ENCODE measurements at regions not wholly inside any gene's neighbourhood (a gene's known extent, or its start where the extent isn't known, plus 50 kb on each side); places are given as distances from the start of the nearest gene placed in this dataset.

DNA sequence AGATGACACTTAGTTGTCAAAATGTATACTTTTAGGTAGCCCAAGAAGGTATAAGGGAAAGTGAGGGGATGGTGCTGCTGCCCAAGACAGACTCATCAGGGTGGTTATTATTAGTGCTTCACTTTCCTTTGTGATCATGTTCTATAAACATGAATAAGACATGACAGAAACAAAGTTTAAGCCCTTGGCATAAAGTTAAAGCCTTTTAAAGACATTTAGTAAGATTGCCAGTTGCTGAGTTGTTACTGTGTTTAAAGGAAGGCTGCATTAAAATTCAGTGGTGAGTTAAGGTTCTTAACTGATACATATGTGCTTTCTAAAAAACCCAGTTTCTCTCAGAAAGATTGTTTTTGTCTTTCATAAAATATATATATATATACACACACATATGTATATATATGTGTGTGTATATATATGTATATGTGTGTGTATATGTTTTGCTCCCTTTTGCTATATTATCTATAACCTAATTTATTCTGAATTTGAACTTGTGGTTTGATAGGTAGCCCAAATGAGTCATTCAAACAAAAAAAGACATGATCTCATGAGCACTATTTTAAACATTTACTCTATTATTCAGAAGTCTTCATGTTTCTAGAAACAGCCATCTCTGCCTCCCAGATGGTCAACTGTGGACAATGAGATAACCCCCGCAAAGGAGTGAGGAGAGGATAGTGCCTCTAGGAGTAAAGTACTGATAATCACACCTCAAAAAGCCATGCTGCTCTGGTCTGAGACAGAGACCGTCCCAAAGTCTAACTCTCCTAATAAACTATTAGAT is 98.1 kb upstream of the OTUD4 start:
- TF ChIP-seq, protein P1, sequence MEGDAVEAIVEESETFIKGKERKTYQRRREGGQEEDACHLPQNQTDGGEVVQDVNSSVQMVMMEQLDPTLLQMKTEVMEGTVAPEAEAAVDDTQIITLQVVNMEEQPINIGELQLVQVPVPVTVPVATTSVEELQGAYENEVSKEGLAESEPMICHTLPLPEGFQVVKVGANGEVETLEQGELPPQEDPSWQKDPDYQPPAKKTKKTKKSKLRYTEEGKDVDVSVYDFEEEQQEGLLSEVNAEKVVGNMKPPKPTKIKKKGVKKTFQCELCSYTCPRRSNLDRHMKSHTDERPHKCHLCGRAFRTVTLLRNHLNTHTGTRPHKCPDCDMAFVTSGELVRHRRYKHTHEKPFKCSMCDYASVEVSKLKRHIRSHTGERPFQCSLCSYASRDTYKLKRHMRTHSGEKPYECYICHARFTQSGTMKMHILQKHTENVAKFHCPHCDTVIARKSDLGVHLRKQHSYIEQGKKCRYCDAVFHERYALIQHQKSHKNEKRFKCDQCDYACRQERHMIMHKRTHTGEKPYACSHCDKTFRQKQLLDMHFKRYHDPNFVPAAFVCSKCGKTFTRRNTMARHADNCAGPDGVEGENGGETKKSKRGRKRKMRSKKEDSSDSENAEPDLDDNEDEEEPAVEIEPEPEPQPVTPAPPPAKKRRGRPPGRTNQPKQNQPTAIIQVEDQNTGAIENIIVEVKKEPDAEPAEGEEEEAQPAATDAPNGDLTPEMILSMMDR (conservative IDR thresholded peaks at IDR 0.05): no peak
- H2AK5ac ChIP-seq (ENCODE audit: insufficient read length, low read length): no peak overlapping the region
- H3K79me1 ChIP-seq (ENCODE audit: insufficient read depth, low read depth, low read length, poor library complexity, severe bottlenecking): no peaks in the 10 kb centered on the region
- H3K9me3 Mint-ChIP-seq: no peaks in the 10 kb centered on the region; a peak in 1 of 5 replicates
- H3K14ac ChIP-seq (ENCODE audit: insufficient read depth, low read length): no peak overlapping the region
- no peak overlapping the region for H3K18ac ChIP-seq (ENCODE audit: insufficient read length, low read depth, low read length)
- no peak overlapping the region for H2BK12ac ChIP-seq (ENCODE audit: insufficient read length, low read depth, low read length)
- no CpG with 5 or more reads among the region's 2 CpGs for WGBS (ENCODE audit: extremely low coverage, insufficient read length, low lambda C conversion rate)
- no peaks in the 10 kb centered on the region; a peak in 1 of 7 replicates for H3K36me3 Mint-ChIP-seq (ENCODE audit: insufficient read depth in 1 of 3, low read depth in 3 of 3)
- H3K27me3 Mint-ChIP-seq (ENCODE audit: low read depth): no peaks in the 10 kb centered on the region
- no peaks in the 10 kb centered on the region for H3K79me2 ChIP-seq (ENCODE audit: insufficient read depth, low read length)
- no peak overlapping the region for H2BK5ac ChIP-seq (ENCODE audit: insufficient read length, low read length)
- no peak overlapping the region for H2BK20ac ChIP-seq (ENCODE audit: low read depth, low read length, poor library complexity, severe bottlenecking)
- H2AFZ ChIP-seq (ENCODE audit: low read length): no peak overlapping the region
- no peak overlapping the region for H4K91ac ChIP-seq (ENCODE audit: insufficient read length, low read depth, low read length)
- H4K20me1 ChIP-seq (ENCODE audit: control insufficient read depth, insufficient read depth, insufficient read length): no peaks in the 10 kb centered on the region
- H2BK120ac ChIP-seq (ENCODE audit: low read depth, low read length, poor library complexity, severe bottlenecking): no peak overlapping the region
- no peak overlapping the region for H3T11ph ChIP-seq (ENCODE audit: low read length)
- no peaks in the 10 kb centered on the region for H3K4me1 ChIP-seq (ENCODE audit: insufficient read depth, low read length)
- no peak for DNase-seq
- H3K27ac ChIP-seq (ENCODE audit: insufficient read length, low read depth, low read length): no peak overlapping the region
- 0 out of 4 replicates have a peak, but pooled peaks cover 0 to 2% of the 10 kb centered on the region in 2 experiments for H3K4me1 Mint-ChIP-seq
- H3K23me2 ChIP-seq (ENCODE audit: insufficient read length, low read depth, low read length, poor library complexity, severe bottlenecking): no peaks in the 10 kb centered on the region
- H3K4me3 Mint-ChIP-seq: no peak overlapping the region
- no peak overlapping the region for H3K23ac ChIP-seq (ENCODE audit: insufficient read length, low read depth, low read length)
- no peak overlapping the region for H3K4ac ChIP-seq (ENCODE audit: low read depth, low read length)
- no peak overlapping the region for H2BK15ac ChIP-seq (ENCODE audit: low read depth, low read length)
- no peak overlapping the region for H3K27ac Mint-ChIP-seq
- no peak overlapping the region for H3K9ac ChIP-seq (ENCODE audit: extremely low read depth, insufficient read length, low read length)
- no peak overlapping the region for H3K4me2 ChIP-seq (ENCODE audit: insufficient read depth, insufficient read length, low read length)
- no peaks in the 10 kb centered on the region for H3K27me3 ChIP-seq (ENCODE audit: insufficient read depth, low read length)
- H3K56ac ChIP-seq (ENCODE audit: insufficient read length, low read depth, low read length): no peak overlapping the region
- no peaks in the 10 kb centered on the region for H3K9me3 ChIP-seq (ENCODE audit: control insufficient read depth, low read depth, low read length)
- H4K8ac ChIP-seq (replicated peaks; ENCODE audit: insufficient read length, low read depth, low read length): no peak overlapping the region
- H4K5ac ChIP-seq (ENCODE audit: insufficient read length, low read depth, low read length): no peak overlapping the region
